Stimulated activated CD4-positive, alpha-beta T cell treated with anti-CD3 and anti-CD28 coated beads, Interleukin-4, amount 100 ng/mL, for 1 hour (primary cell): ENCODE measurements at regions not wholly inside any gene's neighbourhood (a gene's known extent, or its start where the extent isn't known, plus 50 kb on each side); places are given as distances from the start of the nearest gene placed in this dataset.
"Not testable (repeated sequence)": the region's sequence is repeated elsewhere in the genome, so short reads cannot be mapped to it uniquely, and the experiment has no call there.

Experiments used
- DNase-seq: peaks from one replicate; pipeline ENCODE4 v3.0.0-alpha.2; 2020

DNA sequence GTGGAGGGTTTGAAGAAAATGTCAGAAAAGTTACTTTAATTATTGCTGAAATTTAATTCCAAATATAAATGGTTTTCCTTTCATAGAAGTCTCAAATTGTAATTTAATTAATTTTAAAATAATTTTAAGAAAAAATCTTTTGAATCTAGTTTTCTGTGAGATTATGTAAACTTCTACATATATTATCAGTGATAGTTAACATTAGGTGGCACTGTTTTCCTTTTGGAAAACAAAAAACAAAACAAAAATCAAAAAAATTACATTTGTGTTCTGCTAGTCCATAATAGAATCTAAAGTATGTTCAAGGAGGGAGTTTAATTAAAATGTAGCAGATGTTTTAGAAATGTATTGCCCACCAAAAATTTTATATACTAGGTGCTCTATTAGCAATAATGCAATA, 1456.7 kb downstream of the REEP3 start:
- no peak for DNase-seq

DNA sequence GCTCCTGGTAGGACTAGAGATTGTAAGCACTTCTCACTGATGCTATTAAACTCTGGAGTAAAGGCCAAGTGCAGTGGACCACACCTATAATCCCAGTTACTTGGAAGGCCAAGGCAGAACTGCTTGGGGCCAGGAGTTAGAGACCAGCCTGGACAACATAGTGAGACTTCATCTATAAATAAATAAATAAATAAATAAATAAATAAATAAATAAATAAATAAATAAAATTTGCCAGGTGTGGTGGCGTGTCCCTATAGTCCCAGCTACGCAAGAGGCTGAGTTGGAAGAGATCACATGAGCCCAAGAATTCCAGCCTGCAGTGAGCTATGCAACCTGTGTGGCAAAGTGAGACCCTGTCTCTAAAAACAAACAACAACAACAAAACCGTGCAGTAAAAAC, 1475.7 kb downstream of the REEP3 start:
- DNase-seq: no peak

DNA sequence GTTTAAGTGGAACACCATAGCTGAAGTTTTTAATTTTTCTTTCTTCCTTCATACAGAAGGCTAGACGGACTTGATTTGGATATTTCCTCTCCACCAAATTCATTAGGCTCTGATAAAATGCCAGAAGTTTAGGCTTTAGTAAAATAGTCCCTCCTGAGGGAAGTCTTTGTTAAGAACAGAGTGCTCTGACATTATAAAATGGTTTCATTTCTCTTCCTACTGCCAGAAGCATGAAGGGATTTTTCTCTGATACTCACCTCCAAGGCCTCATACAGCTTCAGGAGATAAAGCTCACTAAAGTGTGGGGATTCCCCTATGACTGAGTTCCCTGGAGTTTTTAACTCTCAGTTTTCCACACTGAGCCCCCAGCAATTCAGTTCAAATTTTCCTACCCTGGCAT, 1489.6 kb downstream of the REEP3 start:
- DNase-seq: no peak

DNA sequence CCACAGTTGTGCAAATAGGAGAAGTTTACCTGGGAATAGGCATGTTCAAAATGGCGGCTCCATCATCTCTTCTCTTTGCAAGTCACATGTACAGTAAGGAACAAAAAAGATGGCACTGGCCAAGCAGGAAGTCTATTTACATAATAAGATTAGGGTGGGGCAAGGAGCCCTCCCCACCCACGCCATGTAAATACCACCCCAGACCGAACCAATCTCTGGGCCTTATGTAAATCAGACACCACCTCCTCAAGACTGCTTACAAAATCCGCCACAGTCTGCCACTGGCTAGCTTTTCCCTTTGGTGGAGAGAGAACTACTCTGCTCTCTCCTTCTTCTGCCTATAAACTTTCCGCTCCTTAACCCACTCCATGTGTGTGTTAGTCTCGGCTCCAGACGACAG, 1496.3 kb downstream of the REEP3 start:
- DNase-seq: no peak

DNA sequence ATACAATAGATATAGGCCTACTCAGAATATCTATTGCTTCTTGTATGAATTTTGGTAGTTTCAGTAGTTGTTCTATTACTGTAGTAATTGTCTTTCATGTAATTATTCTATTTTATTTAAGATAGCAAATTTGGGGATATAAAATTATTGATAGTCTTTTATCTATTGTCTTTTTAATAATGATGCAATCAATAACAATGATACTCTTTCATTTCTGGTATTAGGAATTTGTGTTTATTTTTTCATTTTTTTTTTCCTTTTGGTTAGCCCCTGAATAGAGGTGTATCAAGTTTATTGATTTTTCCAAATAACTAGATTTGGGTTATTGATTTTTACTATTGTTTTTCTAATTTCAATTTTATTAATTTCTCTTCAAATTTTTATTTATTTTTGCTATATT, 1503.7 kb downstream of the REEP3 start:
- no peak for DNase-seq

DNA sequence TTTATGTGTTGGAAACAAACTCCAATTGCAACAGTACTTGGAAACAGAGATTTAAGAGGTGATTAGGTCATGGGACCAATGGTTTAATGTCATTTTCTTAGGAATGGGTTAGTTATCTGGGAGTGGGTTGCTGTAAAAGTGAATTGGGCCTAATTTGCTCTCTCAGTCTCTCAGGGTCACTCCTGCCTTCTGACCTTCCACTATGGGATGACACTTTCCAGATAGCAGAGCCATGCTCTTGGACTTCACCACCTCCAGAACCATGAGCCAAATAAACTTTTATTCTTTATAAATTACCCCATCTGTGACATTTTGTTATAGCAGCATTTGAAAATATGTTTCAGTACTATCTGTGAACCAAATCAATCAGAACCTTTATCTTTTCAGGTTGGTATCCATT, 1509.1 kb downstream of the REEP3 start:
- no peak for DNase-seq

DNA sequence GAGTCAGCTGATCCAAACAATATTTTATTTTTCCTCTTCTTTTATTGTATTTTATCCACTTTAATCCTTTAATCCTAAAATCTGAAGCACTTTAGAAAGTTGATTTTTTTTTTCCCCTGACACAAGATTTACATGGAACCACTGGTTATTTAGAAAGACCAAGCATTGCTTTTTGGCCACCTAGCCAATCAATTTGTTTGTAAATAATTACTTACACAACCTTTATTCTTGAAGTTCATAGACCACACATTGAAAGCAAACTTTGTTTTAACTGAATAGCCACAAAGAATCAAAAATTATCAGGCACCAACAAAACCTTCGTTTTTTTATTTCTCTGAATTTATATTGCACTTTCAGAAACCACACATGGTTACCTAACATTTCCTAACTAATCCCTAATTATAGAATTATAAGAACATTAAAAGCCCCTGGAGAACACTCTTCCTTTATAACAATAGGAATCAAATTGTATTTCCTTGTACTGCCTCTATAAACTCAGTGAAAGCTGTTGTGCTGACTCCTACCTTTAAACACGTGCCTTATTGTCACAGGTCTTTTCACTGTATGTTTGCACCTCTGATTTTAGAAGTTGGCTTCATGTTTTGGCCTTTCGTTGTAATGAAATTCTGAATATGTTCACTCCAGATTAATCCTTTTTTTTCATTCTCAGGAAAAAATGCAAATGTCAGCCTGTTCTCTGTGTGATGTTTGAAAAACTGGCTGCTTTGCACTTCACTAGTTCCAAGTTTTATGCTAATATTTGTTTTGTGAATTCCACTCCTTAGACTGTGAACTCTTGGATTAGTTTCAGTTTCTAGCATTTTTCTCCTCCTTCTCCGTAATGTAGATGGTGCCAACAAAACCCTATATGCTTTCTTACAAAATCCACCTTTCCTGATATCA, 1511.9 kb downstream of the REEP3 start:
- no peak for DNase-seq

DNA sequence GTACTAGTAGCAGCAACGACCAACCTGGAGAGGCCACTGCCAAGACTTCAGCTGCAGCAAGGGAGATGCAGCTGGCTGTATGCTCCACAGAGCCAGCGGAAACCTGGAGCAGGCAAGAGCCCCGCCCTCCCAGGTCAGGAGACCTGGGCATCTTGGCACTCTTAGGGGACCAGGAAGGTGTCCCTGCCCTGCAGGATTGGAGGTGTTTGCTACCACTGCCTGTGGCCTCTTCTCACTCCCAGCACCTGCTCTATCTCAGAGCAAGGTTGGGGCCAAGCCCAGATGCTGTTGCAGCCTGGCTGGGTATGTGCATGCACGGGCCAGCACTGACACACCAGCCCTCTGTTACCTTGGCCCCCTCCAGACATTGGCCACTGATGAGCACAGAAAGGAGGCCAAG, 1512.8 kb downstream of the REEP3 start:
- no peak for DNase-seq

DNA sequence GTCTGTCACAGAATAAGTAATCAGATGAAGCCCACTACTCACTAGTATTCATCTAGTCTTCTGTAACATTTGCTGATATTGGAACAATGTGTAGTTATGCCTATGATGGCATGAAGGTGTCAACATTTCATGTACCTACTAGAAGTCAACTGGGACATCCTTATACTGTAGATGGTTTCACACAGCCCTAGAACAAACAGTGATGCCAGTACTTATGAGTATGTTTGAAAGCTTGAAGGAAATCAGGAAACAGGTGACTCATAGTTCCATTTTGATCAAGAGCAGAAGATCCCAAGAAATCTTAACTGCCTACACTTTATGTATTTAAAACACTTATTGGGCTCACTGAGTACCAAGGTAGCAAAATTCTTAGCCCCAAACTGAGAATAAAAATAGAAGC, 1519.6 kb downstream of the REEP3 start:
- DNase-seq: no peak

DNA sequence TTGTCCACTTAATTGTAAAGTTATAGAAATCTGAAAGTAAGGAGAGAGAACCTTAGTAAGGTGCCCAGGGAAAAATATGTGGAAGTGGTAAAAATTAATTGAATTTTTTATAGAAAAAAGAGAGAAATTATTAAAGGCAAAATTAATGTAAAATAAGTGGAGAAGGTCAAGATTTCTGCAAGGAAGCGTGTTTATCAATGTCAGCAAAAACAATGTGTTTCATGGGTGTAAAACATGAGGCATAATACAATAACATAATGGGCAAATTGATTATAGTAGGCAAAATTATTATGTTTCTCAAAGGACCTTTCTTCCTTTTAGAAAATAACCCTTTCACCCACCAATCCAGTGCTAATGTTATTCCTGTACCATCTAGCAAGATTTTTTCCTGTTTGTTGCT, 1520.1 kb downstream of the REEP3 start:
- no peak for DNase-seq

DNA sequence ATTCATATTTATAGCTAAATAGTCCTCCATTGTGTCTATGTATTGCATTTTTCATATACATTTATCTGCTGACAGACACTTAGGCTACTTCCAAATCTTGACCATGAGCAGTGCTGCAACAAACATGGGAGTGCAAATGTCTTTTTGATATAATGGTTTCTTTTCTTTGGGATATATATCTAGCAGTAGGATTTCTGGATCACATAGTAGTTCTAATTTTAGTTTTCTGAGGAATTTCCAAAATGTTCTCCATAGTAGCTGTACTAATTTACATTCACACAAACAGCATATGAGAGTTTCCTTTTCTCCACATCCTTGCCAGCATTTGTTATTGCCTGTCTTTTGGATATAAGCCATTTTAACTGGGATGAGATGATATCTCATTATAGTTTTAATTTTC, 1521.3 kb downstream of the REEP3 start:
- DNase-seq: no peak

DNA sequence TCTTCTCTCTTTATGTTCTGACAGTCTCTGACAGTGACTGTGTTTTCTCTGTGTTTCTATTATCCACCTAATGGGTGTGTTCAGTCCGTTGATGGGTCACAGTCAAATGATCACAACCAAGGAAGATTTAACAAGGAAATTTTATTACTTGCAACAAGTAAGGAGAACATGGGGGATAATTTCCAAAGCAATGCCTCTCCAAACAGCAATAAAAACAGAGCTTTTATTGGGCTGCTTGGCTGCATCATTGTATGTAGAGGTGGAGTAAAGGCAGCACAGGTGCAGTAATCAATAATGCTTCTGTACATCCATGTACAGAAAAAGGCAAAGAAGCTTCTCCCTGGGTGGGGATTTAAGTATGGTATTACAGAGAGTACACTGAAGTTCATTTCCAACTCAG, 1525.6 kb downstream of the REEP3 start:
- DNase-seq: no peak

DNA sequence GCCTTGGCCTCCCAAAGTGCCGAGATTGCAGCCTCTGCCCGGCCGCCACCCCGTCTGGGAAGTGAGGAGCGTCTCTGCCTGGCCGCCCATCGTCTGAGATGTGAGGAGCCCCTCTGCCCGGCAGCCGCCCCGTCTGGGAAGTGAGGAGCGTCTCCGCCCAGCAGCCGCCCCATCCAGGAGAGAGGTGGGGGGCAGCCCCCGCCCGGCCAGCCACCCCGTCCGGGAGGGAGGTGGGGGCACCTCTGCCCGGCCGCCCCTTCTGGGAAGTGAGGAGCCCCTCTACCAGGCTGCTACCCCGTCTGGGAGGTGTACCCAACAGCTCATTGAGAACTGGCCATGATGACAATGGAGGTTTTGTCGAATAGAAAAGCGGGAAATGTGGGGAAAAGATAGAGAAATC, 1530.9 kb downstream of the REEP3 start:
- not testable (repeated sequence) for DNase-seq

DNA sequence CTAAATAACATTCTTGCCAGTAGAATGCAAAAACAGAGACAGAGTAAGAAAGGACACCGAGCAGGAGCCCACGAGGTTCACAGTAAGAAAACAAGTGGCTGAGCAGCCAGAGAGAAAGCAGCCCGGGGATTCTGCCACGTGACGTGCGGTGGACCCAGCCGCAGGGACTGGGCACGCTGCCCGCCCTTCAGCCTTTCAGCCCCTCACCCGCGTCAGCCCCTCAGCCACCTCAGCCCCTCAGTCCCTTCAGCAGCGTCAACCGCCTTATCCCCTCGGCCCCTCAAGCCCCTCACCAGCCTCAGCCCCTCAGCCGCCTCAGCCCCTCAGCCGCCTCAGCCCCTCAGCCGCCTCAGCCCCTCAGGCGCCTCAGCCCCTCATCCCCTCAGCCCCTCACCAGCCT, 1532.2 kb downstream of the REEP3 start:
- DNase-seq: not testable (repeated sequence)

DNA sequence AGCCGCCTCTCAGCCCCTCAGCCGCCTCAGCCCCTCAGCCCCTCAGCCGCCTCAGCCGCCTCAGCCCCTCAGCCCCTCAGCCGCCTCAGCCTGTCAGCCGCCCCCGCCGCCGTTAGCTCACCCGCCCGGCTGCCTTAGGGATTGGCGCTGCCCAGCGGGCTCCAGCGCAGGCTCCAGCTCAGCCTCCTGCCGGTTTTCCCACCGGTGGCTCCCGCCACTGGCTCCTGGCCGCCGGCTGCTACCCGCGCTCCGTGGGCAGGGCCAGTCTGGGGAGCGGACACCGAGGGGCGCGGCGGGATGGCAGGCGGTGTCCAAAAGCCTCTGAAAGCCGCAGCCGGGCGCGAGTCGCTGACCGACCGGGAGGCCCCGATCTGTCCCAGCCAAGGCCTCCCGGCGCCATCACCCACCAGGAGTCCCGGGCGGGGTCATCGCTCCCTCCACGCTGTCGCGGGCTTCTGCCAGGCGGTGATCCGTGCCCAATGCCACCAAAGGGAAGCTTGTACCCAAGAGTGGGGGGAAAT, 1532.7 kb downstream of the REEP3 start:
- DNase-seq: not testable (repeated sequence)

DNA sequence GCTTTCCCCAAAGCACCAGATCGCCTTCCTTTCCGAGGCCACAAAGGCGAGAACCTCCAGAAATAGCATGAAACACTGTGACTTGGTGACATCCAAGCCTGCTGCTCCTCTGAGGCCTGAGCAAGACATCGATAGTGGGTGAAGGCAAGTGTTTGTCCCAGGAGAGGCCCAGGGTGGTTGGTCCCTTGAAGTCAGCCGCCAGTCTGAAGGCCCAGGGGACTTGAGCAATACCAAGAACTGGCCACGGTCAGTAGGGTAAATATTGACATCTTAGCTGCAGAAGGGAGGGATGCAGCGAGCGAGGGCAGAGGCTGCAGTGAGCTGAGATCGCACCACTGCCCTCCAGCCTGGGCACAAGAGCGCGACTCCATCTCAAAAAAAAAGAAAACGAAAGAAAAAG, 1533.5 kb downstream of the REEP3 start:
- DNase-seq: not testable (repeated sequence)

DNA sequence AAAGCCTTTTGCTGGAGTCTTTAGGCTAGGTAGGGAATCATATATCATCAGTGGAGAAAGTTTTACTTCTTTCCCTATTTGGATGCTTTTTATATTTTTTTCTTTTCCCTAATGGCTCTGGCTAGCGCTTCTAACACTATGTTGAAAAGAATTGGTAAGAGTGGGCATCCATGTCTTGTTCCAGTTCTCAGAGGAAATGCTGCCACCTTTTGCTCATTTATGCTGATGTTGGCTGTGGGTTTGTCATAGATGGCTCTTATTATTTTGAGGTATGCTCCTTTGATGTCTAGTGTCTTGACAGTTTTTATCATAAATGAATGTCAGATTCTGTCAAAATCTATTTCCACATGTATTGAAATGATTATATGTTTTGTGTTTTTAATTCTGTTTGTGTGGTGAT, 1544.1 kb downstream of the REEP3 start:
- DNase-seq: no peak

DNA sequence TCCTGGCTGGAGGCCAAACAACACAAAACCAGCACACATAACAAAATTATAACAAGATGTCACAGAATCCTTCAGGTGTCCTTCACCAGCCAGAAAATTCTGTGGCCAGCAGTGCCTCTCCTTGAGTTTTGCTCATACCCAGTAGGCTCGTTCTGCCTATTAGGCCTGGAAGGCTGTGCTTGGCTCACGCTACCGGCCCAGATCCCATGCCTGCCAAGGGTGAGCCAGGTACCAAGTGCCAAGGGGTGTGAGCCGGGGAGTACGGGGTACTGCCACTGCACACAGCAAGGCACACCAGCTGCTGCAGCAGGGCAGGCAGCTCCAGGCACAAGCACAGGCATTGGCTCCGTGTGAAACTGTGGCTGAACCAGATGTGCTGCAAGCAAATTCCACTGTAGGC, 1562.0 kb downstream of the REEP3 start:
- no peak for DNase-seq

DNA sequence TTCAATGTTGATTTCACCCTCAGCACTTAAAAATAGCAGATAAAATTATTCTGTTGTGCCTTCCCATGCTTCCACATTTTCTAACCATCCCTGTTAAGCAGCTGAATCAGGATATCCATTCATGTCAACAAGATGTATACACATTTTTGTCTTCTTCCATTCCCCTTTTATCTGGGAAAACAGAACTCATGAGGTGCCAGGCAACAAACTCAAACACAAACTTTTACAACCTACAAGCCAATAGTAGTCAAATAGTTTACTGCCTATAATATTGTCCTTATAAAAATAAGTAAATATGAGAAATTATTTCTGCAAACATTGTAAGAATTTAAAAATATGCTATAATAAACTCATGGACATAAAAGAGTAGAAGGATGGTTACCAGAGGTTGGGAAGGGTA, 1569.8 kb downstream of the REEP3 start:
- no peak for DNase-seq

DNA sequence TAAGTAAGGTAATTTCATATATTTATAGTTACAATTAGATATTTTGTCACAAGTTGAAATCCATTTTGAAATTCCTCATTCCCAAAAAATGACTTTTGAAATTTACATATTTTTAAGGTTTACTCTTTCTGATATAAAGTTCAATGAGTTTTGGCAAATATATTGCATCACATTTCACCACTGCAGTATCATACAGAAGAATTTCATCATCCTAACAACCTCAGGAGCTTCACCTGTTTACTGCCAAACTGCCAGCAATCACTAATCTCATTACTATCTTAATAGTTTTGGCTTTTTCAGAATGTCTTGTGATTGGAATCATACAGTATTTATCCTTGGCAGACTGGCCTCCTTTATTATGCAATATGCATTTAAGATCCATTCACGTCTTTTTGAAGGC, 1578.9 kb downstream of the REEP3 start:
- no peak for DNase-seq

DNA sequence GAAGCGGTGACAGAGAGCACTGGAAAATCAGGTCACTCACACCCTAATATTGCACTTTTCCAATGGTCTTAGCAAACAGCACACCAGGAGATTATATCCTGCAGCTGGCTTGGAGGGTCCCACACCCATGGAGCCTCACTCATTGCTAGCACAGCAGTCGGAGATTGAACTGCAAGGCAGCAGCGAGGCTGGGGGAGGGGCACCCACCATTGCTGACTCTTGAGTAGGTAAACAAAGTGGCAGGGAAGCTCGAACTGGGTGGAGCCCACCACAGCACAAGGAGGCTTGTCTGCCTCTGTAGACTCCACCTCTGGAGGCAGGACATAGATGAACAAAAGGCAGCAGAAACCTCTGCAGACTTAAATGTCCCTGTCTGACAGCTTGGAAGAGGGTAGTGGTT, 1579.7 kb downstream of the REEP3 start:
- not testable (repeated sequence) for DNase-seq

DNA sequence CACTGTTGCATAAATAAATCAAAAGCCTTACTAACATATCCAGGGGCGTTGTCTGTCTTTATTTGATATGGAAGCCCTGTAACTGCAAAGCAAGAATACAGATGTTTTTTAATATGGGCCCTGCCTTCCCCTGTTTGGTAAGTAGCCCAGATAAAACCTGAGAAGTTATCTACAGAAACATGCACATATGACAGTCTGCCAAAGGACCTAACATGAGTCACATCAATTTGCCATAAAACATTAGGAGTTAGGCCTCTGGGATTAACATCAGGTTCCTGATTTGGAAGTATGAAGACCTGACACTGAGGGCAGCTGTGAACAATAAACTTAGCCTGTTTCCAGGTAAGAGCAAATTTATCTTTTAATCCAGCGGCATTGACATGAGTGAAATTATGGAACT, 1588.8 kb downstream of the REEP3 start:
- no peak for DNase-seq

DNA sequence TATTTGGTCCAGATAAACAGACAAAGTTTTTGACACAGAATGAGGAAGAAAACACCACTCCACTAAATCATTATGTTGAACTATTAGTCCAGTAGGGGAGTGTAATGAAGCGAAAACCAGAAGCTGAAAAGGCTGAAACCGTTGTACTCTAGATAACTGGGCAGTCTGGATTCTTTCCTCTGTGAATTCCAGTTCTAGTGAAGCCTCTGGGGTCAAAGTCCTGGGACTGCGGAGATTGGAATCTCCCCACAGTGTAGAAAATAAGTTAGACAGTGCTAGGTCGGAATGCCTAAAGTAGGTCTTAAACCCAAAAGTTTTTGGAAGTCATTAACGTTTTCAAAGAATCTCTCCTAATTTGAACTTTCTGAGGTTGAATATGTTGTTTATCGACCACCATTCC, 1589.9 kb downstream of the REEP3 start:
- not testable (repeated sequence) for DNase-seq

DNA sequence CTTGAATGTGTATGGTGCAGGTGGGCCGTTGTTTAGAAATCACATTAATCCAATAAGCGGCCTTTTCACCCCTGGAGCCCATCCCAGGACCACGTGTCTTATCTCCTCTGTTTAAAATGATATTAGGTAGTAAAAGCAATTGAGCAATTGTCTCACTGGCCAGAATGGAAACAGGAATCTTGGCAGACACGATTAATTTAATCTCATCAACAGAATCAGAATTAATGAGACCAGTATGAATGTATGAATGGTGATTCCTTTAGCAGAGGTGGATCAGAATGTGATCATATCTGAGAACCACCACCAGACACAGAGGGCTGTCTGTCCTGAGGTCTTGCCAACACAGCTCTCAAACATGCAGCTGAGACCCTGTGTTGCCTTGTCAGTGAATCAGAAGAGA, 1591.4 kb downstream of the REEP3 start:
- no peak for DNase-seq

DNA sequence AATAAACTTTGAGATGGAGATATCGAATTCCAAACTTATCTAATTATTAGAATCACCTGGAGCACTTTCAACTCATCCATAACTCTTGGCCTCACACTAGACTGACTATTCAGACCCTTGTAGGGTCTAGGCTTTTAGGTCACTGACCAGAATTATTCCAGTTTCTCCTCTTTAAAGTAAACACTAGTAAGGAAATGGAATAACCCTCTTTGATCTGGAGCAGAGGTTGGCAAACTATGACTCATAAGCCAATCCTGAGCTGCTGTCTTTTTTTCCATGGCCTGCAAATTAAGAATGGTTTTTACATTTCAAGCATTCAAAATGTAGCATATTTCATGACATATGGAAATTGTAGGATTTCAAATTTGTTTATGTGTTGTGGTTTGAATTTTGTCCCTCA, 1601.9 kb downstream of the REEP3 start:
- DNase-seq: no peak
